GM19025 (cell line): ENCODE measurements at regions not wholly inside any gene's neighbourhood (a gene's known extent, or its start where the extent isn't known, plus 50 kb on each side); places are given as distances from the start of the nearest gene placed in this dataset.
"Not testable (repeated sequence)": the region's sequence is repeated elsewhere in the genome, so short reads cannot be mapped to it uniquely, and the experiment has no call there.

Source experiments
- ATAC-seq: cut with Tn5 transposase; IDR thresholded peaks from one replicate; pipeline ENCODE4 v1.9.1; 2021; ENCODE audit warnings: mild to moderate bottlenecking, low read depth, moderate library complexity; ENCODE audit not compliant: unreplicated experiment

- no peak for ATAC-seq
These were observed 260.7 kb upstream of the MGAT5 start for GRCh38 chr2:133993160-133993559.

GRCh38 chr2:133998726-133999125 lies 255.1 kb upstream of the MGAT5 start:
- ATAC-seq, result not testable (repeated sequence)

- no peak for ATAC-seq
These were observed 251.5 kb upstream of the MGAT5 start for GRCh38 chr2:134002391-134002790.

- ATAC-seq, result no peak
These were observed 251.0 kb upstream of the MGAT5 start for GRCh38 chr2:134002921-134003320.

GRCh38 chr2:134004467-134004866 lies 249.4 kb upstream of the MGAT5 start:
- no peak for ATAC-seq

GRCh38 chr2:134008837-134009236 lies 245.0 kb upstream of the MGAT5 start:
- ATAC-seq, result no peak

- ATAC-seq, result no peak
These were observed 244.4 kb upstream of the MGAT5 start for GRCh38 chr2:134009440-134009839.

GRCh38 chr2:134009906-134010305 lies 244.0 kb upstream of the MGAT5 start:
- not testable (repeated sequence) for ATAC-seq

GRCh38 chr2:134011936-134012586 lies 241.8 kb upstream of the MGAT5 start:
- no peak for ATAC-seq

GRCh38 chr2:134014196-134014960 lies 239.5 kb upstream of the MGAT5 start:
- no peak for ATAC-seq

GRCh38 chr2:134019871-134020270 lies 234.0 kb upstream of the MGAT5 start:
- ATAC-seq, result no peak

- ATAC-seq, result no peak
These were observed 233.3 kb upstream of the MGAT5 start for GRCh38 chr2:134020608-134021007.

- ATAC-seq, result peak; percentile 92
These were observed 231.9 kb upstream of the MGAT5 start for GRCh38 chr2:134021830-134022524.

GRCh38 chr2:134023854-134024253 lies 230.0 kb upstream of the MGAT5 start:
- ATAC-seq, result no peak

- no peak for ATAC-seq
These were observed 225.9 kb upstream of the MGAT5 start for GRCh38 chr2:134027980-134028379.

- no peak for ATAC-seq
These were observed 224.5 kb upstream of the MGAT5 start for GRCh38 chr2:134029418-134029817.

GRCh38 chr2:134031539-134031938 lies 222.3 kb upstream of the MGAT5 start:
- ATAC-seq, result no peak

GRCh38 chr2:134035605-134036370 lies 218.1 kb upstream of the MGAT5 start:
- ATAC-seq, result no peak

- ATAC-seq, result no peak
These were observed 213.8 kb upstream of the MGAT5 start for GRCh38 chr2:134039912-134040581.

GRCh38 chr2:134040626-134041172 lies 213.2 kb upstream of the MGAT5 start:
- ATAC-seq, result not testable (repeated sequence)
